HepG2 (cell line): ENCODE measurements at regions not wholly inside any gene's neighbourhood (a gene's known extent, or its start where the extent isn't known, plus 50 kb on each side); places are given as distances from the start of the nearest gene placed in this dataset.

ENCODE experiments used
- ELF3 ChIP-seq: IDR thresholded peaks from 2 replicates; pipeline ENCODE4 v1.6.1; 2016; ENCODE audit warnings: missing genetic modification reagents, missing compliant biosample characterization
- SMARCE1 ChIP-seq: fragments of 450-650 bp; IDR thresholded peaks from 2 replicates; pipeline ENCODE4 v1.6.1; 2017; ENCODE audit warnings: borderline replicate concordance
- ZNF747 ChIP-seq: sonication (generic); formaldehyde crosslinking; IDR thresholded peaks from 2 replicates; pipeline ENCODE4 v1.8.1; 2023; ENCODE audit warnings: missing genetic modification reagents, mild to moderate bottlenecking, borderline replicate concordance
- TF ChIP-seq, protein P1 (sequence below): IDR thresholded peaks from 2 replicates; pipeline ENCODE4 v1.6.1; 2012; ENCODE audit warnings: inconsistent platforms
- TF ChIP-seq, protein P2 (sequence below): sonication (generic); formaldehyde crosslinking; IDR thresholded peaks from 2 replicates; pipeline ENCODE4 v1.4.0; 2020; ENCODE audit warnings: missing genetic modification reagents, mild to moderate bottlenecking, borderline replicate concordance
- TF ChIP-seq, protein P3 (sequence below): sonication (generic); formaldehyde crosslinking; IDR thresholded peaks from 2 replicates; pipeline ENCODE4 v1.5.0; 2020; ENCODE audit warnings: missing genetic modification reagents, mild to moderate bottlenecking, borderline replicate concordance
- TF ChIP-seq, protein P4 (sequence below), 2 experiments: IDR thresholded peaks; 2 replicates each; pipeline ENCODE4 v1.6.1; 2011 to 2012; ENCODE audit warnings: low read length in 2 of 2, borderline replicate concordance in 1 of 2, low read depth in 1 of 2, mild to moderate bottlenecking in 1 of 2, moderate library complexity in 1 of 2
- TF ChIP-seq, protein P5 (sequence below): sonication (generic); formaldehyde crosslinking; IDR thresholded peaks from 2 replicates; pipeline ENCODE4 v1.4.0; 2020; ENCODE audit warnings: missing genetic modification reagents, mild to moderate bottlenecking, borderline replicate concordance
- TF ChIP-seq, protein P6 (sequence below): sonication (generic); formaldehyde crosslinking; IDR thresholded peaks from 2 replicates; pipeline ENCODE4 v1.5.0; 2020; ENCODE audit warnings: missing genetic modification reagents

DNA sequence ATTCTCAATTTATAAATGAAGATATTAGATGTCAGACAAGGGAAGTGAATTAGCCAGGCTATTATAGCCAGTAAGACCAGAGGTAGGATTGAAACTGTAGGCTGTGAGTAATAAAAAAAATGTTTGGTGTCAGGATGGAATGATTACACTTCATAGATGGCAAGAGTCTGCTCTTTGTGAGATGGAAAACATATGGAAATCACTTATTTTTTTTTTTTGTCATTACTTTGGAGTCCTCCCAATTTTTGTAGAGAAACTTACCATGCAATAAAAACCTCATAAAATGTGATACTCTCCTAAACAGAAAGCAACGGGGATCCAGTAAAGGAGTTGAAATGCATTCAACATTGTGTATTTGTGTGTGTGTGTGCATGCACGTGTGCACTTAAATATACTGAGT is 532.7 kb upstream of the CDH8 start (continued):
- TF ChIP-seq, protein P1, sequence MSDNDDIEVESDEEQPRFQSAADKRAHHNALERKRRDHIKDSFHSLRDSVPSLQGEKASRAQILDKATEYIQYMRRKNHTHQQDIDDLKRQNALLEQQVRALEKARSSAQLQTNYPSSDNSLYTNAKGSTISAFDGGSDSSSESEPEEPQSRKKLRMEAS = no peak
- TF ChIP-seq, protein P2, sequence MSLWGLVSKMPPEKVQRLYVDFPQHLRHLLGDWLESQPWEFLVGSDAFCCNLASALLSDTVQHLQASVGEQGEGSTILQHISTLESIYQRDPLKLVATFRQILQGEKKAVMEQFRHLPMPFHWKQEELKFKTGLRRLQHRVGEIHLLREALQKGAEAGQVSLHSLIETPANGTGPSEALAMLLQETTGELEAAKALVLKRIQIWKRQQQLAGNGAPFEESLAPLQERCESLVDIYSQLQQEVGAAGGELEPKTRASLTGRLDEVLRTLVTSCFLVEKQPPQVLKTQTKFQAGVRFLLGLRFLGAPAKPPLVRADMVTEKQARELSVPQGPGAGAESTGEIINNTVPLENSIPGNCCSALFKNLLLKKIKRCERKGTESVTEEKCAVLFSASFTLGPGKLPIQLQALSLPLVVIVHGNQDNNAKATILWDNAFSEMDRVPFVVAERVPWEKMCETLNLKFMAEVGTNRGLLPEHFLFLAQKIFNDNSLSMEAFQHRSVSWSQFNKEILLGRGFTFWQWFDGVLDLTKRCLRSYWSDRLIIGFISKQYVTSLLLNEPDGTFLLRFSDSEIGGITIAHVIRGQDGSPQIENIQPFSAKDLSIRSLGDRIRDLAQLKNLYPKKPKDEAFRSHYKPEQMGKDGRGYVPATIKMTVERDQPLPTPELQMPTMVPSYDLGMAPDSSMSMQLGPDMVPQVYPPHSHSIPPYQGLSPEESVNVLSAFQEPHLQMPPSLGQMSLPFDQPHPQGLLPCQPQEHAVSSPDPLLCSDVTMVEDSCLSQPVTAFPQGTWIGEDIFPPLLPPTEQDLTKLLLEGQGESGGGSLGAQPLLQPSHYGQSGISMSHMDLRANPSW (CRISPR knock-in tag) = no peak
- TF ChIP-seq, protein P3, sequence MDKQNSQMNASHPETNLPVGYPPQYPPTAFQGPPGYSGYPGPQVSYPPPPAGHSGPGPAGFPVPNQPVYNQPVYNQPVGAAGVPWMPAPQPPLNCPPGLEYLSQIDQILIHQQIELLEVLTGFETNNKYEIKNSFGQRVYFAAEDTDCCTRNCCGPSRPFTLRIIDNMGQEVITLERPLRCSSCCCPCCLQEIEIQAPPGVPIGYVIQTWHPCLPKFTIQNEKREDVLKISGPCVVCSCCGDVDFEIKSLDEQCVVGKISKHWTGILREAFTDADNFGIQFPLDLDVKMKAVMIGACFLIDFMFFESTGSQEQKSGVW (CRISPR knock-in tag) = no peak
- no peak for TF ChIP-seq ZNF747 (CRISPR knock-in tag)
- TF ChIP-seq SMARCE1 = no peak
- TF ChIP-seq, protein P4, sequence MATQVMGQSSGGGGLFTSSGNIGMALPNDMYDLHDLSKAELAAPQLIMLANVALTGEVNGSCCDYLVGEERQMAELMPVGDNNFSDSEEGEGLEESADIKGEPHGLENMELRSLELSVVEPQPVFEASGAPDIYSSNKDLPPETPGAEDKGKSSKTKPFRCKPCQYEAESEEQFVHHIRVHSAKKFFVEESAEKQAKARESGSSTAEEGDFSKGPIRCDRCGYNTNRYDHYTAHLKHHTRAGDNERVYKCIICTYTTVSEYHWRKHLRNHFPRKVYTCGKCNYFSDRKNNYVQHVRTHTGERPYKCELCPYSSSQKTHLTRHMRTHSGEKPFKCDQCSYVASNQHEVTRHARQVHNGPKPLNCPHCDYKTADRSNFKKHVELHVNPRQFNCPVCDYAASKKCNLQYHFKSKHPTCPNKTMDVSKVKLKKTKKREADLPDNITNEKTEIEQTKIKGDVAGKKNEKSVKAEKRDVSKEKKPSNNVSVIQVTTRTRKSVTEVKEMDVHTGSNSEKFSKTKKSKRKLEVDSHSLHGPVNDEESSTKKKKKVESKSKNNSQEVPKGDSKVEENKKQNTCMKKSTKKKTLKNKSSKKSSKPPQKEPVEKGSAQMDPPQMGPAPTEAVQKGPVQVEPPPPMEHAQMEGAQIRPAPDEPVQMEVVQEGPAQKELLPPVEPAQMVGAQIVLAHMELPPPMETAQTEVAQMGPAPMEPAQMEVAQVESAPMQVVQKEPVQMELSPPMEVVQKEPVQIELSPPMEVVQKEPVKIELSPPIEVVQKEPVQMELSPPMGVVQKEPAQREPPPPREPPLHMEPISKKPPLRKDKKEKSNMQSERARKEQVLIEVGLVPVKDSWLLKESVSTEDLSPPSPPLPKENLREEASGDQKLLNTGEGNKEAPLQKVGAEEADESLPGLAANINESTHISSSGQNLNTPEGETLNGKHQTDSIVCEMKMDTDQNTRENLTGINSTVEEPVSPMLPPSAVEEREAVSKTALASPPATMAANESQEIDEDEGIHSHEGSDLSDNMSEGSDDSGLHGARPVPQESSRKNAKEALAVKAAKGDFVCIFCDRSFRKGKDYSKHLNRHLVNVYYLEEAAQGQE (IDR thresholded peaks at IDR 0.05; ENCODE audit: borderline replicate concordance in 1 of 2, low read depth in 1 of 2, low read length in 2 of 2) = no peak
- TF ChIP-seq ELF3 (CRISPR knock-in tag) = no peak
- TF ChIP-seq, protein P5, sequence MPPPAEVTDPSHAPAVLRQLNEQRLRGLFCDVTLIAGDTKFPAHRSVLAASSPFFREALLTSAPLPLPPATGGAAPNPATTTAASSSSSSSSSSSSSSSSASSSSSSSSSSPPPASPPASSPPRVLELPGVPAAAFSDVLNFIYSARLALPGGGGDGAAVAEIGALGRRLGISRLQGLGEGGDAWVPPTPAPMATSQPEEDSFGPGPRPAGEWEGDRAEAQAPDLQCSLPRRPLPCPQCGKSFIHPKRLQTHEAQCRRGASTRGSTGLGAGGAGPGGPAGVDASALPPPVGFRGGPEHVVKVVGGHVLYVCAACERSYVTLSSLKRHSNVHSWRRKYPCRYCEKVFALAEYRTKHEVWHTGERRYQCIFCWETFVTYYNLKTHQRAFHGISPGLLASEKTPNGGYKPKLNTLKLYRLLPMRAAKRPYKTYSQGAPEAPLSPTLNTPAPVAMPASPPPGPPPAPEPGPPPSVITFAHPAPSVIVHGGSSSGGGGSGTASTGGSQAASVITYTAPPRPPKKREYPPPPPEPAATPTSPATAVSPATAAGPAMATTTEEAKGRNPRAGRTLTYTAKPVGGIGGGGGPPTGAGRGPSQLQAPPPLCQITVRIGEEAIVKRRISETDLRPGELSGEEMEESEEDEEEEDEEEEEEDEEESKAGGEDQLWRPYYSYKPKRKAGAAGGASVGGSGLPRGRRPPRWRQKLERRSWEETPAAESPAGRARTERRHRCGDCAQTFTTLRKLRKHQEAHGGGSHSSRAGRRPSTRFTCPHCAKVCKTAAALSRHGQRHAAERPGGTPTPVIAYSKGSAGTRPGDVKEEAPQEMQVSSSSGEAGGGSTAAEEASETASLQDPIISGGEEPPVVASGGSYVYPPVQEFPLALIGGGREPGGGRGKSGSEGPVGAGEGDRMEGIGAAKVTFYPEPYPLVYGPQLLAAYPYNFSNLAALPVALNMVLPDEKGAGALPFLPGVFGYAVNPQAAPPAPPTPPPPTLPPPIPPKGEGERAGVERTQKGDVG (CRISPR knock-in tag) = no peak
- TF ChIP-seq, protein P6, sequence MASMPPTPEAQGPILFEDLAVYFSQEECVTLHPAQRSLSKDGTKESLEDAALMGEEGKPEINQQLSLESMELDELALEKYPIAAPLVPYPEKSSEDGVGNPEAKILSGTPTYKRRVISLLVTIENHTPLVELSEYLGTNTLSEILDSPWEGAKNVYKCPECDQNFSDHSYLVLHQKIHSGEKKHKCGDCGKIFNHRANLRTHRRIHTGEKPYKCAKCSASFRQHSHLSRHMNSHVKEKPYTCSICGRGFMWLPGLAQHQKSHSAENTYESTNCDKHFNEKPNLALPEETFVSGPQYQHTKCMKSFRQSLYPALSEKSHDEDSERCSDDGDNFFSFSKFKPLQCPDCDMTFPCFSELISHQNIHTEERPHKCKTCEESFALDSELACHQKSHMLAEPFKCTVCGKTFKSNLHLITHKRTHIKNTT = no peak
